ENCODE measurements at regions not wholly inside any gene's neighbourhood (a gene's known extent, or its start where the extent isn't known, plus 50 kb on each side); places are given as distances from the start of the nearest gene placed in this dataset.

- no peak overlapping the region for H3K4me3 ChIP-seq
- 93 to 95% (median 94%) methylated on average over 6 of the region's 6 CpGs for WGBS, 4 donors
- ATAC-seq (no peak), DNase-seq (no peak)
- no peaks in the 10 kb centered on the region for H3K36me3 ChIP-seq
- peaks cover 0 to 9% (median 0%) of the 10 kb centered on the region in 12 donors for H3K9me3 ChIP-seq
- no peak overlapping the region for H3K27ac ChIP-seq
- H3K27me3 ChIP-seq, result no peaks in the 10 kb centered on the region
- peaks cover 0 to 22% (median 0%) of the 10 kb centered on the region in 12 donors for H3K4me1 ChIP-seq
- TF ChIP-seq, protein P1, sequence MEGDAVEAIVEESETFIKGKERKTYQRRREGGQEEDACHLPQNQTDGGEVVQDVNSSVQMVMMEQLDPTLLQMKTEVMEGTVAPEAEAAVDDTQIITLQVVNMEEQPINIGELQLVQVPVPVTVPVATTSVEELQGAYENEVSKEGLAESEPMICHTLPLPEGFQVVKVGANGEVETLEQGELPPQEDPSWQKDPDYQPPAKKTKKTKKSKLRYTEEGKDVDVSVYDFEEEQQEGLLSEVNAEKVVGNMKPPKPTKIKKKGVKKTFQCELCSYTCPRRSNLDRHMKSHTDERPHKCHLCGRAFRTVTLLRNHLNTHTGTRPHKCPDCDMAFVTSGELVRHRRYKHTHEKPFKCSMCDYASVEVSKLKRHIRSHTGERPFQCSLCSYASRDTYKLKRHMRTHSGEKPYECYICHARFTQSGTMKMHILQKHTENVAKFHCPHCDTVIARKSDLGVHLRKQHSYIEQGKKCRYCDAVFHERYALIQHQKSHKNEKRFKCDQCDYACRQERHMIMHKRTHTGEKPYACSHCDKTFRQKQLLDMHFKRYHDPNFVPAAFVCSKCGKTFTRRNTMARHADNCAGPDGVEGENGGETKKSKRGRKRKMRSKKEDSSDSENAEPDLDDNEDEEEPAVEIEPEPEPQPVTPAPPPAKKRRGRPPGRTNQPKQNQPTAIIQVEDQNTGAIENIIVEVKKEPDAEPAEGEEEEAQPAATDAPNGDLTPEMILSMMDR (IDR thresholded peaks at IDR 0.05), result no peak
- no peak for TF ChIP-seq POLR2A (IDR thresholded peaks at IDR 0.05)
- intact Hi-C loops (cut with DNase I), result no loop called here
Measured at GRCh38 chr5:74186356-74187315, 453.9 kb downstream of the ENC1 start.

DNA sequence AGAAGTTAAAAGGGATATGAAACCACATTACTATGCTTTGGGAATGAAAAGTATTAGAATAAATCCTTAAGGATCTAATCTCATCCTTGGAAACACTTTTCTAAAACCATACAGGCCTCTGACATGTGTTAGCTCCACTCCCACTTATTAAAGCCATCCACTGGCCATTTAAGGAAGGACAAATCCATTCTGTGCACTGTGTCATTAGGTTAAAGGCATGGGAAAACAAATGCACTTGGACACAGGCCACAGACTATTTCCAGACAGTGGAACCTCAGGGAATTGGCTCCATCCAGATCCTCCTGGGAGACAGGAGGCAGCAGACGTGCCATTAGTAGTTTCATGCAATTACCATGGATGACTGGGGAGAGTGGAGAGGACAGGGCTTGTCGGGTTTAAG is 454.9 kb downstream of the ENC1 start:
- peaks cover 0 to 22% (median 0%) of the 10 kb centered on the region in 12 donors for H3K4me1 ChIP-seq
- no peaks in the 10 kb centered on the region for H3K27me3 ChIP-seq
- peak overlapping the region in 4 of 12 donors; percentile 46 to 58 (median 52) for H3K27ac ChIP-seq
- H3K9me3 ChIP-seq, result peaks cover 0 to 9% (median 0%) of the 10 kb centered on the region in 12 donors
- H3K36me3 ChIP-seq, result no peaks in the 10 kb centered on the region
- DNase-seq, result peak in 4 of 5 donors; percentile 35 to 49 (median 42)
- TF ChIP-seq, protein P1 (IDR thresholded peaks at IDR 0.05), result peak in 1 of 12 donors; percentile 29
- TF ChIP-seq POLR2A (IDR thresholded peaks at IDR 0.05), result no peak
- 45 to 55% (median 51%) methylated on average over 2 of the region's 2 CpGs for WGBS, 4 donors
- peak; percentile 61 to 83 (median 82) for ATAC-seq
- no peak overlapping the region for H3K4me3 ChIP-seq
- intact Hi-C loops (cut with DNase I), result no loop called here

- ATAC-seq (peak; percentile 43 to 51 (median 48)), DNase-seq (no peak)
- Histone ChIP-seq H3K4me1 (peaks cover 0 to 22% (median 0%) of the 10 kb centered on the region in 12 donors), H3K36me3 (no peaks in the 10 kb centered on the region), H3K27me3 (no peaks in the 10 kb centered on the region), H3K9me3 (peaks cover 0 to 8% (median 0%) of the 10 kb centered on the region in 12 donors), H3K4me3 (no peak overlapping the region), H3K27ac (peak overlapping the region in 2 of 12 donors; percentile 19 to 58)
- 32 to 70% (median 54%) methylated on average over 1 of the region's 1 CpG for WGBS, 4 donors
- no peak for TF ChIP-seq POLR2A (IDR thresholded peaks at IDR 0.05)
- TF ChIP-seq, protein P1 (IDR thresholded peaks at IDR 0.05), result no peak
- intact Hi-C loops (cut with DNase I), result no loop called here
Measured at GRCh38 chr5:74184649-74185048, 455.9 kb downstream of the ENC1 start.

- H3K27me3 ChIP-seq, result no peaks in the 10 kb centered on the region
- H3K36me3 ChIP-seq, result no peaks in the 10 kb centered on the region
- intact Hi-C loops (cut with DNase I), result no loop called here
- ATAC-seq (no peak), DNase-seq (no peak)
- 69 to 84% (median 75%) methylated on average over 8 of the region's 8 CpGs for WGBS, 4 donors
- H3K4me1 ChIP-seq, result peaks cover 0 to 22% (median 0%) of the 10 kb centered on the region in 12 donors
- H3K9me3 ChIP-seq, result no peaks in the 10 kb centered on the region
- TF ChIP-seq, protein P1 (IDR thresholded peaks at IDR 0.05), result no peak
- no peak for TF ChIP-seq POLR2A (IDR thresholded peaks at IDR 0.05)
- H3K4me3 ChIP-seq, result no peak overlapping the region
- no peak overlapping the region for H3K27ac ChIP-seq
Measured at GRCh38 chr5:74183041-74183440, 457.5 kb downstream of the ENC1 start.
